Right atrium auricular region (tissue), 2 donors: ENCODE measurements at regions not wholly inside any gene's neighbourhood (a gene's known extent, or its start where the extent isn't known, plus 50 kb on each side); places are given as distances from the start of the nearest gene placed in this dataset.

ENCODE experiments used
- DNase-seq: peaks from one replicate; pipeline ENCODE4 v3.0.0-alpha.2; 2019; ENCODE audit warnings: low spot score
- H3K27ac ChIP-seq, 2 donors: fragments of 200-600 bp; sonication (generic); 1 replicate in 1 of 2; 2 replicates in 1 of 2; pipeline ENCODE4 v1.5.1; 2016 to 2019
- H3K27me3 ChIP-seq, 2 donors: fragments of 200-600 bp; sonication (generic); one replicate each; pipeline versions ENCODE4 v1.5.1 to v1.6.0; 2017 to 2019
- H3K36me3 ChIP-seq: fragments of 200-600 bp; sonication (generic); one replicate; pipeline ENCODE4 v1.5.1; 2016
- H3K4me1 ChIP-seq, 2 donors: fragments of 200-600 bp; sonication (generic); one replicate each; pipeline versions ENCODE4 v1.5.1 to v1.6.0; 2017 to 2019
- H3K4me3 ChIP-seq, 2 donors: fragments of 200-600 bp; sonication (generic); 1 replicate in 1 of 2; 2 replicates in 1 of 2; pipeline ENCODE4 v1.5.1; 2017 to 2019; ENCODE audit warnings: mild to moderate bottlenecking in 1 of 2, moderate library complexity in 1 of 2
- H3K9me3 ChIP-seq, 2 donors: fragments of 200-600 bp; sonication (generic); one replicate each; pipeline ENCODE4 v1.5.1; 2019
- TF ChIP-seq, protein P1 (sequence below), 2 donors: fragments of 200-600 bp; sonication (generic); IDR thresholded peaks; one replicate each; pipeline ENCODE4 v1.5.1; 2019; ENCODE audit warnings: antibody characterized with exemption in 2 of 2

DNA sequence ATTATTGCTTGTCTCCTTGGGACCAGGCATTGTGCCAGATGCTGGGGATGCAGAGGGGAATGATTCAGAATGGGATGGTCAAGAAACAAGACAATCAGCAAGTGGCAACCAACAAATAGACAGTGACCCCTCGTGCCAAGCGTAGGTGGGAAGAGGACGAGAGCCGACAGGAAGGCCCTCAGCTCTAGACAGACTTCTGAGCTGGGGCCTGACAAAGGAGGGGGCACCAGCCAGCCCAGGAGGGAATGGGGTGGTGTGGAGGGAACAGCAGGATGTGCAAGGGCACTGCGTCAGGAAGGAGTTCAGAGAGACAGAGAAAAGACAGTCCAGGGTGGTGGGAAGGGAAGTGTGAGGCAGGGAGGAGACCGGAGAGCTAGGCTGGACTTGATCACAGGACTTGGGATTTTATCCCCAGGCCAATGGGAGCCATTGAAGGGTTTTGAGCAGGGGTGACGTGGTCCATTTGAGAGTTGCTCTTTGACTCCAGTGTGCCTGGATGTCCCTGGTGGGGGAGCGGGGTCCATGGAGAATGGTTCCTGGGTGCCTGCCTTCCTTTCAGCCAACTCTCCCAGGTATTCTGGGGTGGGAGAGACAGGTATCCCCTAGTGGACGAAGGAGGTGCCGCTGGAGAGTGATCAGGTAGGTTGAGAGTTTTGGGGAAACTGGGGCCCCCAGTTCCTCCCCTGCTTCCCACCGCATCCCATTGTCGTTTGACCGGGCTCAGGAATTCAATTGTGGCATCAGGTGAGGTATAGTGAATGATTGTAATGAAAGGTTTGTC is 79.3 kb upstream of the ZNF618 start:
- DNase-seq, result no peak
- TF ChIP-seq, protein P1, sequence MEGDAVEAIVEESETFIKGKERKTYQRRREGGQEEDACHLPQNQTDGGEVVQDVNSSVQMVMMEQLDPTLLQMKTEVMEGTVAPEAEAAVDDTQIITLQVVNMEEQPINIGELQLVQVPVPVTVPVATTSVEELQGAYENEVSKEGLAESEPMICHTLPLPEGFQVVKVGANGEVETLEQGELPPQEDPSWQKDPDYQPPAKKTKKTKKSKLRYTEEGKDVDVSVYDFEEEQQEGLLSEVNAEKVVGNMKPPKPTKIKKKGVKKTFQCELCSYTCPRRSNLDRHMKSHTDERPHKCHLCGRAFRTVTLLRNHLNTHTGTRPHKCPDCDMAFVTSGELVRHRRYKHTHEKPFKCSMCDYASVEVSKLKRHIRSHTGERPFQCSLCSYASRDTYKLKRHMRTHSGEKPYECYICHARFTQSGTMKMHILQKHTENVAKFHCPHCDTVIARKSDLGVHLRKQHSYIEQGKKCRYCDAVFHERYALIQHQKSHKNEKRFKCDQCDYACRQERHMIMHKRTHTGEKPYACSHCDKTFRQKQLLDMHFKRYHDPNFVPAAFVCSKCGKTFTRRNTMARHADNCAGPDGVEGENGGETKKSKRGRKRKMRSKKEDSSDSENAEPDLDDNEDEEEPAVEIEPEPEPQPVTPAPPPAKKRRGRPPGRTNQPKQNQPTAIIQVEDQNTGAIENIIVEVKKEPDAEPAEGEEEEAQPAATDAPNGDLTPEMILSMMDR (IDR thresholded peaks at IDR 0.05), result no peak
- H3K36me3 ChIP-seq, result no peaks in the 10 kb centered on the region
- no peak overlapping the region for H3K27ac ChIP-seq
- no peaks in the 10 kb centered on the region for H3K27me3 ChIP-seq
- H3K9me3 ChIP-seq, result no peaks in the 10 kb centered on the region
- H3K4me1 ChIP-seq, result no peaks in the 10 kb centered on the region
- no peak overlapping the region for H3K4me3 ChIP-seq

GRCh38 chr9:113798062-113799030 is 77.8 kb upstream of the ZNF618 start:
- H3K9me3 ChIP-seq, result no peaks in the 10 kb centered on the region
- DNase-seq, result no peak
- no peak overlapping the region for H3K27ac ChIP-seq
- no peaks in the 10 kb centered on the region for H3K36me3 ChIP-seq
- TF ChIP-seq, protein P1 (IDR thresholded peaks at IDR 0.05), result no peak
- H3K4me3 ChIP-seq, result no peak overlapping the region
- H3K4me1 ChIP-seq, result no peaks in the 10 kb centered on the region
- H3K27me3 ChIP-seq, result no peaks in the 10 kb centered on the region

GRCh38 chr9:113800276-113800675 is 75.8 kb upstream of the ZNF618 start:
- no peak for DNase-seq
- no peak overlapping the region for H3K27ac ChIP-seq
- TF ChIP-seq, protein P1 (IDR thresholded peaks at IDR 0.05), result no peak
- no peaks in the 10 kb centered on the region for H3K4me1 ChIP-seq
- H3K9me3 ChIP-seq, result no peaks in the 10 kb centered on the region
- H3K36me3 ChIP-seq, result no peaks in the 10 kb centered on the region
- H3K4me3 ChIP-seq, result no peak overlapping the region
- no peaks in the 10 kb centered on the region for H3K27me3 ChIP-seq

GRCh38 chr9:113803811-113804589 is 72.1 kb upstream of the ZNF618 start:
- no peak overlapping the region for H3K27ac ChIP-seq
- H3K4me3 ChIP-seq, result no peak overlapping the region
- TF ChIP-seq, protein P1 (IDR thresholded peaks at IDR 0.05), result no peak
- no peak for DNase-seq
- H3K4me1 ChIP-seq, result peaks cover 0 to 4% of the 10 kb centered on the region in 2 donors
- H3K36me3 ChIP-seq, result no peaks in the 10 kb centered on the region
- H3K9me3 ChIP-seq, result no peaks in the 10 kb centered on the region
- H3K27me3 ChIP-seq, result no peaks in the 10 kb centered on the region

GRCh38 chr9:113805486-113806132 is 70.5 kb upstream of the ZNF618 start:
- H3K4me3 ChIP-seq, result no peak overlapping the region
- H3K9me3 ChIP-seq, result no peaks in the 10 kb centered on the region
- TF ChIP-seq, protein P1 (IDR thresholded peaks at IDR 0.05), result no peak
- no peaks in the 10 kb centered on the region for H3K36me3 ChIP-seq
- H3K4me1 ChIP-seq, result peaks cover 0 to 4% of the 10 kb centered on the region in 2 donors
- DNase-seq, result no peak
- no peaks in the 10 kb centered on the region for H3K27me3 ChIP-seq
- H3K27ac ChIP-seq, result no peak overlapping the region
